Ascending aorta (tissue), 2 donors: ENCODE measurements at regions not wholly inside any gene's neighbourhood (a gene's known extent, or its start where the extent isn't known, plus 50 kb on each side); places are given as distances from the start of the nearest gene placed in this dataset.

Experiments
- DNase-seq, 2 donors: peaks; one replicate each; pipeline ENCODE4 v3.0.0-alpha.2; 2019; ENCODE audit warnings: low spot score in 2 of 2
- H3K27ac ChIP-seq, 2 donors: fragments of 200-600 bp; sonication (generic); one replicate each; pipeline ENCODE4 v1.5.1; 2016 to 2017; ENCODE audit warnings: mild to moderate bottlenecking in 1 of 2
- H3K27me3 ChIP-seq: fragments of 200-600 bp; sonication (generic); one replicate; pipeline ENCODE4 v1.5.1; 2017
- H3K36me3 ChIP-seq, 2 donors: fragments of 200-600 bp; sonication (generic); one replicate each; pipeline ENCODE4 v1.5.1; 2016
- H3K4me1 ChIP-seq, 2 donors: fragments of 200-600 bp; sonication (generic); one replicate each; pipeline ENCODE4 v1.5.1; 2016 to 2017; ENCODE audit warnings: mild to moderate bottlenecking in 1 of 2
- H3K4me3 ChIP-seq, 2 donors: fragments of 200-600 bp; sonication (generic); one replicate each; pipeline ENCODE4 v1.5.1; 2016 to 2017; ENCODE audit warnings: mild to moderate bottlenecking in 1 of 2
- H3K9me3 ChIP-seq, 2 donors: fragments of 200-600 bp; sonication (generic); one replicate each; pipeline ENCODE4 v1.5.1; 2016
- intact Hi-C: fragments of 100-400 bp; cut with DNase I; formaldehyde crosslinking; loops from one replicate; pipeline ENCODE4 v1.15.1; 2023
- TF ChIP-seq, protein P1 (sequence below), 3 experiments: fragments of 200-600 bp in 2 of 3; fragments of 450-650 bp in 1 of 3; sonication (generic) in 2 of 3; IDR thresholded peaks; one replicate each; pipeline ENCODE4 v1.5.1; 2016 to 2019; ENCODE audit warnings: antibody characterized with exemption in 3 of 3, mild to moderate bottlenecking in 1 of 3, moderate library complexity in 1 of 3

DNA sequence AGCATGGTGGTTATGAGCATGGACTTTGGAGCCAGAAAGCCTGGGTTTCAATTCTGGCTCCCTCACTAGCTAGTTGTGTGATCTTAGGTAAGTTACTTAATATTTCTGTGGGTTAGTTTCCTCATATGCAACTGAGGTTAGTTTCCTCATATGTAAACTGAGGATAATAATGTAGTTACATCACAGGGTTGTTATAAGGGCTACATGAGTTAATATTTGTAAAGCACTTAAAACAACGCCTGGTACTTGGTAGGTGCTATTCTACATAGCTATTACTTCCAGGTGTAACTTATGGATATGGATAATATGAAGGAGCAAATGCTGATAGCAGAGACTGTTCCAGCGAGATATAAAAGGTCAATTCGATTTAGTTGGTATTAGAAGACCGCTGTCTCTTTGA is 69.4 kb upstream of the POU5F2 start:
- no peak for DNase-seq
- H3K36me3 ChIP-seq = peaks cover 0 to 4% of the 10 kb centered on the region in 2 donors
- no peaks in the 10 kb centered on the region for H3K4me1 ChIP-seq
- no peaks in the 10 kb centered on the region for H3K27me3 ChIP-seq
- no peaks in the 10 kb centered on the region for H3K9me3 ChIP-seq
- TF ChIP-seq, protein P1, sequence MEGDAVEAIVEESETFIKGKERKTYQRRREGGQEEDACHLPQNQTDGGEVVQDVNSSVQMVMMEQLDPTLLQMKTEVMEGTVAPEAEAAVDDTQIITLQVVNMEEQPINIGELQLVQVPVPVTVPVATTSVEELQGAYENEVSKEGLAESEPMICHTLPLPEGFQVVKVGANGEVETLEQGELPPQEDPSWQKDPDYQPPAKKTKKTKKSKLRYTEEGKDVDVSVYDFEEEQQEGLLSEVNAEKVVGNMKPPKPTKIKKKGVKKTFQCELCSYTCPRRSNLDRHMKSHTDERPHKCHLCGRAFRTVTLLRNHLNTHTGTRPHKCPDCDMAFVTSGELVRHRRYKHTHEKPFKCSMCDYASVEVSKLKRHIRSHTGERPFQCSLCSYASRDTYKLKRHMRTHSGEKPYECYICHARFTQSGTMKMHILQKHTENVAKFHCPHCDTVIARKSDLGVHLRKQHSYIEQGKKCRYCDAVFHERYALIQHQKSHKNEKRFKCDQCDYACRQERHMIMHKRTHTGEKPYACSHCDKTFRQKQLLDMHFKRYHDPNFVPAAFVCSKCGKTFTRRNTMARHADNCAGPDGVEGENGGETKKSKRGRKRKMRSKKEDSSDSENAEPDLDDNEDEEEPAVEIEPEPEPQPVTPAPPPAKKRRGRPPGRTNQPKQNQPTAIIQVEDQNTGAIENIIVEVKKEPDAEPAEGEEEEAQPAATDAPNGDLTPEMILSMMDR (IDR thresholded peaks at IDR 0.05) = no peak
- H3K27ac ChIP-seq = no peak overlapping the region
- intact Hi-C loops = no loop called here
- H3K4me3 ChIP-seq = no peak overlapping the region

DNA sequence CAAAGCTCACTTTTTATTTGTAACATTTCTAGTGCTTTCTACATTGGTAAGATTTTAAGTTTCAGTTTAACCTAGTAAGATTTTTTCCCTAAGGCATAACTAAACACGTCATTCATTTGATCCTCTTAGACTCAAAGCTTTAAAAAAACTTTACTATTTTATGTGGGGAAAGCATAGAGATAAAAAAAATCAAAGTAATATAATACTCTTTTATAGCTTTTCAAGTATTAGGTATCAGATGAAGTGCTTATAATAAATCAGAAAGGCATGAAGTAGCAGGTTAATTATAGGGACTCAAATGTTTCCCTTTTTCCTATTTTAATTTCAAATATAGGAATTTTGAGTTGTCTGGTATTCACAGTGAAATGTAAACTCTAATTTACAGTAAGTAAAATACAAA is 68.0 kb upstream of the POU5F2 start:
- Histone ChIP-seq H3K27ac (no peak overlapping the region), H3K4me1 (no peaks in the 10 kb centered on the region), H3K9me3 (no peaks in the 10 kb centered on the region), H3K4me3 (no peak overlapping the region), H3K27me3 (no peaks in the 10 kb centered on the region), H3K36me3 (peaks cover 0 to 4% of the 10 kb centered on the region in 2 donors)
- intact Hi-C loops = no loop called here
- DNase-seq = no peak
- TF ChIP-seq, protein P1 (IDR thresholded peaks at IDR 0.05) = no peak

DNA sequence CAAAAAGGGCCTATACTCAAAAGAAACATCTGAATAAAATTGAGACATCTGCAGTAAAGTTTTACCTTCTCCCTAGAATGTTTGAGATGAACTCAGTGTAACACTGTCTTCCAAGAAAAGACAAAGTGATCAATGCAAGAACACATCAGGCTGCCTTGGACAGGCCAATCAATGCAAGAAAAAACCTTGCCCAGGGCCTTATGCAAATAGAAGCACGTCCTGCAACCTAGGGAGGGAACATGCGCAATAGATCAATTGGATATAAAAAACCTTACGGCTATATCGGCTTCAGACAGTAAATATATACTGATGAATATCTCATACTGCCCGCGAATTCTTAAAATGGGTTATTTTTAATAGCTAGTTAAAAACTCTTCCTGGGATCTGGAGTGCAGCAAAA is 66.4 kb upstream of the POU5F2 start:
- Histone ChIP-seq H3K27me3 (no peaks in the 10 kb centered on the region), H3K4me3 (no peak overlapping the region), H3K9me3 (no peaks in the 10 kb centered on the region), H3K27ac (no peak overlapping the region), H3K4me1 (no peaks in the 10 kb centered on the region), H3K36me3 (no peaks in the 10 kb centered on the region)
- TF ChIP-seq, protein P1 (IDR thresholded peaks at IDR 0.05) = no peak
- intact Hi-C loops = no loop called here
- no peak for DNase-seq

DNA sequence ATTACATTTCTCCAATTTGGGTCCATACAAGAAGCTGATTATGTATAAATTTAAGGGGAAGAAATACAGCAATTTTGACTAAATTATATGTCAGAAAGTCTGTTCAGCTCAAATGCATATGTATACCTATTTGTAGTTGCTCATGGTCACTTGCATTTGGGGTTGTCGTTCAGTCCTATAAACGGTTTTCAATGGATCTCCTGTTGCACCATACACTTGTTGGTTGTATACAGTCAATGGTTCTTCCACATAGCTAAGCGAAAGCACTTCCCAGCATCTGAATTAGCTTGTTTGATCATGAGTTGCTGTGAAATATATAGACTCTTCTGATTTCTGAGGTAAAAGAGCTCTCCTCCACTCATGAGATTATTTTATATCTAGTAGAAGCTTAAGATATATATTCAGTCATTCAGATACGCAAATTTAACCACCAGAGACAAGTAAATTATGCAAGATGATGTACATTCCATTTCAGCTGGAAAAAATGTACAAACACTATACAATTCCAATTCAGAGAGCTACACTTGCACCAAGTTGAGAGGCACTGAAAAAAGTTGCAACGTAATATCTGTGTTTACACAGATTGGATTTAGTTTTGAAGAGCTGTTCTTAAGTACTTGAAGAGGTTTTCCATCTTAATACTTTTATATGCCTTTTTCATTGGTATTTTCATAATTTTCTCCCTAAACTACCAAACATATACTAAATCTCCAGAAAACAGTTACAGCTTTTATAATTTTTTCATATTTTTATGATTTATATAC is 64.4 kb upstream of the POU5F2 start:
- TF ChIP-seq, protein P1 (IDR thresholded peaks at IDR 0.05) = no peak
- Histone ChIP-seq H3K9me3 (no peaks in the 10 kb centered on the region), H3K4me1 (no peaks in the 10 kb centered on the region), H3K27me3 (no peaks in the 10 kb centered on the region), H3K27ac (no peak overlapping the region), H3K4me3 (no peak overlapping the region), H3K36me3 (no peaks in the 10 kb centered on the region)
- intact Hi-C loops = no loop called here
- DNase-seq = no peak

DNA sequence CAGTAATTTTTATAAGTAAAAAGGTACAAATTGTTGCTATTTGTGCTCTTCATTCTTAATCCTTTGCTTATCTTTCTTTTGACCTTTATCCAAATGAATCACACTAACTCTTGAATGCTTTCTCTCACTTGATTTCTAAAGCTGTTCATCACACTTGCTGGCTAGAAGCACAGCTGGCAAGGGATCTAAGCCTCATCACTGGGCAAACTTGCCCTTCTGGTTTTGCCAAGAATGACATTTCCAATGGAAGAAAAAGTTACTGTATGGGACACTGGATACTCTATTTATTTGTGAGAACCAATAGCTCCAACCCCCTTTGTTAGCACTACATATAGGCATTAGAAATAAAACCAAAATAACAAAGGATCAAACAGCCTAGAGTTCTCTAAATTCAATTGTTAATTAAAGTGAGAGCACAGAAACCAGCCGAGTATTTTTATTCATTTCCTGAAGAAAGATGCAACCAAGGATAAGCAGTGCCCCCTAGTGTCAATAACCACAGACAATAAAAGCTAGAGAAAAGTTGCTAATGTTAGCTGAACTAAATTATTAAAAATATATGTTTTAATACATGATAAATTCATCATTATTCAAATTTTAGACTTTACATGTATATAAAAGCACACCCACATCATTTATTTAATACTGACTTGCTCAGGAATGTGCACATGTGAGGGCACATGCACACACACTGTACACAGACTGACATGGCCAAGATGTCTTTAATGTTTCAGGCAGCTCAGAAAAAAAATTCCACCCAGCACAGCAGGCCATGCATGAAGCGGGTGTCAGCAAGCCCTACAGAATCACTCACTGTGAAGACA is 59.8 kb upstream of the POU5F2 start:
- intact Hi-C loops = no loop called here
- Histone ChIP-seq H3K4me3 (no peak overlapping the region), H3K36me3 (no peaks in the 10 kb centered on the region), H3K9me3 (no peaks in the 10 kb centered on the region), H3K4me1 (no peaks in the 10 kb centered on the region), H3K27me3 (no peaks in the 10 kb centered on the region), H3K27ac (no peak overlapping the region)
- DNase-seq = no peak
- TF ChIP-seq, protein P1 (IDR thresholded peaks at IDR 0.05) = peak; percentile 24 to 66 (median 42)
